Osteoblast (primary cell): ENCODE measurements at regions not wholly inside any gene's neighbourhood (a gene's known extent, or its start where the extent isn't known, plus 50 kb on each side); places are given as distances from the start of the nearest gene placed in this dataset.

ENCODE experiments used
- DNase-seq: peaks from one replicate; pipeline ENCODE4 v3.0.0; 2011; ENCODE audit warnings: low spot score, mixed read lengths; ENCODE audit not compliant: insufficient read length; ENCODE audit errors: missing footprints
- H2AFZ ChIP-seq: 2 replicates; pipeline ENCODE4 v1.6.0; 2011; ENCODE audit warnings: mild to moderate bottlenecking, low read length
- H3K27ac ChIP-seq: 2 replicates; pipeline ENCODE4 v1.5.1; 2011; ENCODE audit warnings: mild to moderate bottlenecking, low read depth, low read length, moderate library complexity
- H3K27me3 ChIP-seq: 2 replicates; pipeline ENCODE4 v1.6.0; 2012; ENCODE audit warnings: mild to moderate bottlenecking, control low read depth, inconsistent platforms, low read length, moderate library complexity; ENCODE audit not compliant: insufficient read depth
- H3K36me3 ChIP-seq: 2 replicates; pipeline ENCODE4 v1.5.1; 2011; ENCODE audit warnings: mild to moderate bottlenecking, low read length, control low read depth, moderate library complexity; ENCODE audit not compliant: insufficient read depth
- H3K4me1 ChIP-seq: 2 replicates; pipeline ENCODE4 v1.5.1; 2011; ENCODE audit warnings: mild to moderate bottlenecking, low read length, control low read depth, moderate library complexity; ENCODE audit not compliant: insufficient read depth
- H3K4me2 ChIP-seq: 2 replicates; pipeline ENCODE4 v1.6.0; 2011; ENCODE audit warnings: mild to moderate bottlenecking, low read length; ENCODE audit not compliant: insufficient read depth
- H3K4me3 ChIP-seq: fragments of 200-600 bp; sonication (generic); 3 replicates; pipeline ENCODE4 v1.5.1; 2012; ENCODE audit warnings: mild to moderate bottlenecking, low read length, inconsistent platforms; ENCODE audit not compliant: insufficient read depth
- H3K79me2 ChIP-seq: 2 replicates; pipeline ENCODE4 v1.6.0; 2012; ENCODE audit warnings: mild to moderate bottlenecking, low read length, control low read depth, inconsistent platforms; ENCODE audit not compliant: insufficient read depth
- H3K9me3 ChIP-seq: 2 replicates; pipeline ENCODE4 v1.5.1; 2011; ENCODE audit warnings: low read depth, low read length, control low read depth
- H4K20me1 ChIP-seq: 2 replicates; pipeline ENCODE4 v1.6.0; 2012; ENCODE audit warnings: mild to moderate bottlenecking, low read length, control low read depth; ENCODE audit not compliant: insufficient read depth
- CTCF ChIP-seq: IDR thresholded peaks from 2 replicates; pipeline ENCODE4 v1.5.1; 2011; ENCODE audit warnings: mild to moderate bottlenecking, low read depth, low read length, moderate library complexity; ENCODE audit errors: extremely low read depth

GRCh38 chr10:64813391-64813790 is 1292.2 kb downstream of the REEP3 start:
- no peak overlapping the region for H3K27ac ChIP-seq
- no peaks in the 10 kb centered on the region for H3K4me1 ChIP-seq
- H3K27me3 ChIP-seq, result no peaks in the 10 kb centered on the region
- H3K4me3 ChIP-seq, result no peak overlapping the region
- no peaks in the 10 kb centered on the region for H3K36me3 ChIP-seq
- no peak overlapping the region for H3K4me2 ChIP-seq
- H3K79me2 ChIP-seq, result no peaks in the 10 kb centered on the region
- H4K20me1 ChIP-seq, result no peaks in the 10 kb centered on the region
- TF ChIP-seq CTCF, result no peak
- peaks cover 4% of the 10 kb centered on the region for H3K9me3 ChIP-seq
- no peak overlapping the region for H2AFZ ChIP-seq
- DNase-seq, result no peak

- no peaks in the 10 kb centered on the region for H3K27me3 ChIP-seq
- H3K27ac ChIP-seq, result no peak overlapping the region
- H3K36me3 ChIP-seq, result no peaks in the 10 kb centered on the region
- no peaks in the 10 kb centered on the region for H3K79me2 ChIP-seq
- H2AFZ ChIP-seq, result no peak overlapping the region
- H3K4me3 ChIP-seq, result no peak overlapping the region
- TF ChIP-seq CTCF, result no peak
- H4K20me1 ChIP-seq, result no peaks in the 10 kb centered on the region
- peaks cover 4% of the 10 kb centered on the region for H3K9me3 ChIP-seq
- no peaks in the 10 kb centered on the region for H3K4me1 ChIP-seq
- no peak overlapping the region for H3K4me2 ChIP-seq
- DNase-seq, result no peak
These were observed 1293.0 kb downstream of the REEP3 start for GRCh38 chr10:64814201-64814600.

DNA sequence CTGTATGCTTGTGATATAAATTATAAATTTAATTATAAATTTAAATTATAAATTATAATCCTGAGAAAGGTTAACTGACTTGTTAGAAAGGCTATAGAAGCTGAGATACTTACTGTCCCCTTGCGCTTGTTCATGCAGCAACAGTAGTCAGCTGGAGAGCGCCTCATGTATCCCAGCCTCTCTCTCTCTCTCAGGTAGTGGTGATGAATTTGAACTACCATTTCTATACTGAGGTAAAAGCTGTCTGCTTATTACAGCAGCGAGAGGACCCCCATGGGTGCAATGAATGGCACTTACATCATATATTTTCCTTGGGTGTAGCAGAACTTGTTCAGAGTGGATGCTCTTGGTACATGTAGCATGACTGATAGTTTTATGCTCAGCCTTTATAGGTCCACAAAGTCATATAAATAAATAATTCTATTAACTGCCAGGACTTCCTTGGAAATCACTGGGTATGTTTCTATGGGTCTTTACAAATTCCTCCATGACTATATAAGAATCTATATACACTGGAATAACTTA is 1308.7 kb downstream of the REEP3 start:
- Histone ChIP-seq H3K36me3 (no peaks in the 10 kb centered on the region), H3K79me2 (no peaks in the 10 kb centered on the region), H3K4me1 (no peaks in the 10 kb centered on the region), H3K4me3 (no peak overlapping the region), H2AFZ (no peak overlapping the region), H3K9me3 (no peaks in the 10 kb centered on the region), H3K4me2 (no peak overlapping the region), H3K27me3 (no peaks in the 10 kb centered on the region), H4K20me1 (no peaks in the 10 kb centered on the region), H3K27ac (no peak overlapping the region)
- DNase-seq, result no peak
- no peak for TF ChIP-seq CTCF

DNA sequence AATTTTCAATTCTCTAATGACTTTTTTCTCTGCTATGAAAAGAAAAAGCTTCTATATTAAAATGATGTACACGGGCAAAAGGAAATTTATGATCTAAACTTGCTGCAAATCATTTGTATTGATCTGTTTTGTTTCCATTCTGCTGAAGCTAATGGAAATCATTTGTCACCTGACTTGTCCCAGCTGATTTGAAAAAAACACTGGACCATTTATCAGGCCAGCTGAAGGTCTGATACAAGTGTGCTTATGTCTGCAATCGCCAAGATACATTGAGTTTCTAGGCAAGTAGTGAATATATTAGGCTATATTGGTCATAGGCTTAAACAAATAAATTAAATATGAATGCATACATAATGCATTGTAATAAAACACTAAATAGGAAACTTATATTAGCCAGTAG is 1309.7 kb downstream of the REEP3 start:
- Histone ChIP-seq H3K9me3 (no peaks in the 10 kb centered on the region), H3K79me2 (no peaks in the 10 kb centered on the region), H3K4me3 (no peak overlapping the region), H2AFZ (no peak overlapping the region), H3K27ac (no peak overlapping the region), H4K20me1 (no peaks in the 10 kb centered on the region), H3K4me1 (no peaks in the 10 kb centered on the region), H3K27me3 (no peaks in the 10 kb centered on the region), H3K36me3 (no peaks in the 10 kb centered on the region), H3K4me2 (no peak overlapping the region)
- no peak for DNase-seq
- no peak for TF ChIP-seq CTCF
